Pancreas (tissue), 10 donors: ENCODE measurements at regions not wholly inside any gene's neighbourhood (a gene's known extent, or its start where the extent isn't known, plus 50 kb on each side); places are given as distances from the start of the nearest gene placed in this dataset.

ENCODE experiments used
- ATAC-seq, 4 donors: fragments of 200-7000 bp; cut with Tn5 transposase; one replicate each; pipeline versions ENCODE4 v1.8.0 to v1.9.1; 2020; ENCODE audit warnings: mild to moderate bottlenecking in 4 of 4, moderate library complexity in 4 of 4
- DNase-seq, 6 donors: peaks; one replicate each; pipeline ENCODE4 v3.0.0-alpha.2; 2020
- FAIRE-seq: peaks from 2 replicates; lab custom pipeline; 2012; peaks lifted over from hg19 to GRCh38; lab: Jason Lieb, UNC
- H3K27ac ChIP-seq, 4 donors: fragments of 200-600 bp; sonication (generic); 1 replicate in 3 of 4; 2 replicates in 1 of 4; pipeline versions ENCODE4 v1.5.0 to v1.8.0; 2020
- H3K27me3 ChIP-seq, 4 donors: fragments of 200-600 bp; one replicate each; pipeline ENCODE4 v1.8.0; 2021
- H3K36me3 ChIP-seq, 3 donors: fragments of 200-600 bp; sonication (generic) in 1 of 3; one replicate each; pipeline versions ENCODE4 v1.5.0 to v1.8.0; 2020 to 2021
- H3K4me1 ChIP-seq, 3 donors: fragments of 200-600 bp; one replicate each; pipeline ENCODE4 v1.8.0; 2021
- H3K4me3 ChIP-seq, 4 donors: fragments of 200-600 bp; sonication (generic) in 2 of 4; one replicate each; pipeline versions ENCODE4 v1.5.0 to v1.8.0; 2020 to 2021
- H3K9me3 ChIP-seq, 4 donors: fragments of 200-600 bp; one replicate each; pipeline ENCODE4 v1.8.0; 2021
- WGBS, 2 donors: extraction: QIAGEN DNeasy Blood & Tissue Kit; methylation state at CpG; one replicate each; pipeline ENCODE4 v1.1.7; 2013; 5-methylcytosine and 5-hydroxymethylcytosine counted together
- intact Hi-C, 3 donors: fragments of 100-400 bp; cut with DNase I; formaldehyde crosslinking; loops; one replicate each; pipeline versions ENCODE4 v1.11.1 to v1.14.2; 2022
- TF ChIP-seq, protein P1 (sequence below), 4 donors: fragments of 200-600 bp; sonication (generic) in 3 of 4; IDR thresholded peaks; one replicate each; pipeline versions ENCODE4 v1.5.0 to v1.8.0; 2021; ENCODE audit warnings: antibody characterized with exemption in 4 of 4
- donor health status: healthy with polysubstance abuse.
- donor health status: DM: no; HTN: no; CAD: no; lungs with moderate emphysema.
- donor health status: DM: no; HTN: no; CAD: no.
- donor health status: control.
- donor health status: control.
- donor health status: Bipolar disorder and iron deficiency.
- donor health status: DM: yes; HTN: yes; CAD: no.
- donor health status: DM: no; HTN: no; CAD: no.
- donor health status: DM: no; HTN: no; CAD: no.
- donor health status: DM: yes; HTN: yes; CAD: no.

DNA sequence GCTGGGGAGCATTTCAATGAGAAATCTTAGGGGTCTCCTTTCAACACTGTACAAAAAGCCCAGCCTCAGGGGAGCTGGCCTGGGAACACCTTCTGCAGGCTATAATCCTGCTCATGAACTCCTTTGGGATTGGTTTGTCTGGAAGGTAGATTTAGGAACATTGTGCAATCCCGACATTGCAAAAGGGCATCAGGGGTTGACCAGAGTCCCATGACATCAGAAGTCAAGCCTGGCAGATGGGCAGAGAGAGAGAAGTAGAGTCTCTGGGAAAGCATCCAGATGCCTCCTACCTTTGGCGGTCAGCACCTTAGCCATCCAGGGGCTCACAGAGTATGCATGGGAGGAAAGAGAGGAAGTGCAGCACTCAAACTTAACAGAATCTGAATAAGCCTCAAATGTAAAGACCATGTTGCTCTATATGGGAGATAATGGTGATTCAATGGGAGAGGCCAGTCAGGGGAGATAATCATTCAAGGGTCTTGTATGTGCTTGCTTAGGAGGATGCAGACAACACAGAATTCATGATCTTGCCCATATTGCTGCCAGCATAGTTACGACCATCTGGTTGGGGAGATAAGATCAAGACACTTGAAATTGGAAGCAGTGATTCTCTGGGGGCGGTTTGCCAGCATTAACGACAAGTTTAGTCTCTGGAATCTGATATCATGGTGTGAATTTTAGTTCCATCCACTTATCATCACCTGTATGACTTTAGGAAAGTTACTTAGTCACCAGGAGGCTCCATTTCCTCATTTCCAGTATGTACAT is 58.3 kb upstream of the UPP2 start:
- intact Hi-C loops, result no loop called here

DNA sequence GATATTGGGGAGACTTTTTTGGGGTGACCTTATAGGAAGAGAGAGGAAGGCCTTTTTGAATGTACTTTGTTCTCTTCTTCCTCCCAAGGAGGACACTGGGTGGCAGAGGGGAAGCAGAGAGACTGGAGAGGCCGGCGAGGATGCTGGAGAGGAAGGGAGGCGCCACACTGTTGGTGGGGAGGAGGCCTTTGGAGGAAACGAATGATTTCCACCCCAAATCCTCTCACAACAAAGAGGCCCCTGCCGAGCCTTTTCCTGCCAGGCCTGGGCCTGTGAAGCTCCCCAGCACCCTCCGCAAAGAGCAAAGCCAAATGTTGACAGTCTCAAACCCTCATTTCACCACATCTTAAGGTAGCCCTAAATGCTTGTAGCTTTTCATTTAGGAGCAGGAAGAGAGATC is 59.0 kb upstream of the UPP2 start:
- intact Hi-C loops, result no loop called here
- no peak for FAIRE-seq

More for the DNA sequence above, 58.3 kb upstream of the UPP2 start:
- WGBS, 2 donors, result 69 to 78% methylated on average over 5 of the region's 5 CpGs
- H3K27ac ChIP-seq, result no peak overlapping the region
- FAIRE-seq, result no peak
- no peak for ATAC-seq
- no peaks in the 10 kb centered on the region for H3K27me3 ChIP-seq
- no peak overlapping the region for H3K4me3 ChIP-seq
- no peak for DNase-seq
- H3K36me3 ChIP-seq, result no peaks in the 10 kb centered on the region
- H3K9me3 ChIP-seq, result no peaks in the 10 kb centered on the region
- TF ChIP-seq, protein P1, sequence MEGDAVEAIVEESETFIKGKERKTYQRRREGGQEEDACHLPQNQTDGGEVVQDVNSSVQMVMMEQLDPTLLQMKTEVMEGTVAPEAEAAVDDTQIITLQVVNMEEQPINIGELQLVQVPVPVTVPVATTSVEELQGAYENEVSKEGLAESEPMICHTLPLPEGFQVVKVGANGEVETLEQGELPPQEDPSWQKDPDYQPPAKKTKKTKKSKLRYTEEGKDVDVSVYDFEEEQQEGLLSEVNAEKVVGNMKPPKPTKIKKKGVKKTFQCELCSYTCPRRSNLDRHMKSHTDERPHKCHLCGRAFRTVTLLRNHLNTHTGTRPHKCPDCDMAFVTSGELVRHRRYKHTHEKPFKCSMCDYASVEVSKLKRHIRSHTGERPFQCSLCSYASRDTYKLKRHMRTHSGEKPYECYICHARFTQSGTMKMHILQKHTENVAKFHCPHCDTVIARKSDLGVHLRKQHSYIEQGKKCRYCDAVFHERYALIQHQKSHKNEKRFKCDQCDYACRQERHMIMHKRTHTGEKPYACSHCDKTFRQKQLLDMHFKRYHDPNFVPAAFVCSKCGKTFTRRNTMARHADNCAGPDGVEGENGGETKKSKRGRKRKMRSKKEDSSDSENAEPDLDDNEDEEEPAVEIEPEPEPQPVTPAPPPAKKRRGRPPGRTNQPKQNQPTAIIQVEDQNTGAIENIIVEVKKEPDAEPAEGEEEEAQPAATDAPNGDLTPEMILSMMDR (IDR thresholded peaks at IDR 0.05), result no peak
- no peaks in the 10 kb centered on the region for H3K4me1 ChIP-seq

DNA sequence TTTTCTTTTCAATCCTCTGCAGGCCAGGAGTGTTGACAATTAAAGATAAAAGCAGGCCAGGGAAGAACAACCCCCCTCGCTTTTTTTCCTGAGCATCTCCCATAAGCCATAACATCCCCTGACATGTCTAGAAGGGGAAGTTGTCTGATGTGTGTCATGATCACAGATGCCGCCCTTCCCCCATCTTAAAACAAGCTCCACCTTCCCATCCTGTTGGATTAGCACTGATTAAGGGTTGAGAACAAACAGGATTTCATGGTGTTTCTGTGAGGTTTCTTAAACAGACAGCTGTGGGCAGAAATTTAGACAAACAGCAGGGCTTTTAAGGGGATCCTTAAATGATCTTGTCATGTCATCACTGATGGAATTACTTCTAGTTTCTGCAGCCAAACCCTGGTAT is 59.4 kb upstream of the UPP2 start:
- H3K4me3 ChIP-seq, result no peak overlapping the region
- DNase-seq, result no peak
- no peaks in the 10 kb centered on the region for H3K36me3 ChIP-seq
- FAIRE-seq, result no peak
- no peaks in the 10 kb centered on the region for H3K4me1 ChIP-seq
- H3K27me3 ChIP-seq, result no peaks in the 10 kb centered on the region
- no peaks in the 10 kb centered on the region for H3K9me3 ChIP-seq
- no peak for ATAC-seq
- intact Hi-C loops, result no loop called here
- no peak overlapping the region for H3K27ac ChIP-seq
- TF ChIP-seq, protein P1 (IDR thresholded peaks at IDR 0.05), result no peak
- WGBS, 2 donors, result 83 to 88% methylated on average over 2 of the region's 2 CpGs

More for the DNA sequence above, 59.0 kb upstream of the UPP2 start:
- Histone ChIP-seq H3K36me3 (no peaks in the 10 kb centered on the region), H3K4me3 (no peak overlapping the region), H3K27ac (no peak overlapping the region), H3K27me3 (no peaks in the 10 kb centered on the region), H3K4me1 (no peaks in the 10 kb centered on the region), H3K9me3 (no peaks in the 10 kb centered on the region)
- no peak for DNase-seq
- WGBS, 2 donors, result 79 to 86% methylated on average over 6 of the region's 6 CpGs
- TF ChIP-seq, protein P1 (IDR thresholded peaks at IDR 0.05), result no peak
- no peak for ATAC-seq

DNA sequence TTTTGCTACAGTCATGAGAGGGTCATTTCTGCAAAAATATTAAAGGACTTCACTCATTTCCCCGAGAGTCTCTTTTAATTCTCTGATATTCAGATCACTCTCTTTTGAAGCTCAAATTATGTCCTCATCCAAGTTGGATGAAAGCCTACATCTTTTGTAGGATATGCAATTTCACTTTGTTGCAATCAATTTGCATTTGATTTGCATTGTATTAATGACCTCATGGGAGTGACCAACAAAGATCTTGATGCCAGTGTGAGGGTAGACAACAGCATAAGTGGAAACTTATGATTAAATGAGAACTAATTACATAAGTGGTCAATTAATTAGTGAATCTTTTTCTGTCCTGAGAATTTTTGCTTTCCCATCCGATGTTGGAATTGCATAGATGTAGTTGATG is 60.3 kb upstream of the UPP2 start:
- H3K27me3 ChIP-seq, result no peaks in the 10 kb centered on the region
- H3K4me1 ChIP-seq, result no peaks in the 10 kb centered on the region
- DNase-seq, result no peak
- no peak overlapping the region for H3K4me3 ChIP-seq
- H3K27ac ChIP-seq, result no peak overlapping the region
- no peak for FAIRE-seq
- no peaks in the 10 kb centered on the region for H3K36me3 ChIP-seq
- WGBS, 2 donors, result 85 to 89% methylated on average over 2 of the region's 2 CpGs
- intact Hi-C loops, result no loop called here
- ATAC-seq, result no peak
- TF ChIP-seq, protein P1 (IDR thresholded peaks at IDR 0.05), result no peak
- no peaks in the 10 kb centered on the region for H3K9me3 ChIP-seq

DNA sequence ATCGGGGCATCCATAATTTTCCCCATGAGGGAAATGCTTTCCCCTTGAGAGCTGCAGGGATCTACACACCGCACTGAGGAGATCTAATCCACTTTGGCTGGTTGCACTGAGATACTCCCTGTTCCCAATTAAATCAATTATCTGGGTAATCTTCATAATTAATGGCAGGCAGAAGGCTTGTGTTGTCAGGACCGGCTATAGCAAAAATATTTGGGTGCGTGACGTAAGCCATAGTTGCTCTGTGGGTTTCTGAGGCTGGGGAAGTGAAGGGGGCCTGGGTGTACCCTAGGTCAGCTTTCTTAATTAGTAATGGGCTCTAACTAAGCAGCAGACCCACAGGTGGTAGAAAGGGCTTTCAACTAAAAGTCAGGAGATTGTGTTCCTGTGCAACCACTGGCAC is 62.8 kb upstream of the UPP2 start:
- TF ChIP-seq, protein P1 (IDR thresholded peaks at IDR 0.05), result no peak
- Histone ChIP-seq H3K4me3 (no peak overlapping the region), H3K4me1 (no peaks in the 10 kb centered on the region), H3K36me3 (no peaks in the 10 kb centered on the region), H3K27me3 (no peaks in the 10 kb centered on the region), H3K27ac (no peak overlapping the region), H3K9me3 (no peaks in the 10 kb centered on the region)
- DNase-seq (no peak), FAIRE-seq (no peak), ATAC-seq (no peak)
- WGBS, 2 donors, result 88 to 90% methylated on average over 5 of the region's 5 CpGs
- intact Hi-C loops, result no loop called here
